ENCODE measurements at regions not wholly inside any gene's neighbourhood (a gene's known extent, or its start where the extent isn't known, plus 50 kb on each side); places are given as distances from the start of the nearest gene placed in this dataset.

DNA sequence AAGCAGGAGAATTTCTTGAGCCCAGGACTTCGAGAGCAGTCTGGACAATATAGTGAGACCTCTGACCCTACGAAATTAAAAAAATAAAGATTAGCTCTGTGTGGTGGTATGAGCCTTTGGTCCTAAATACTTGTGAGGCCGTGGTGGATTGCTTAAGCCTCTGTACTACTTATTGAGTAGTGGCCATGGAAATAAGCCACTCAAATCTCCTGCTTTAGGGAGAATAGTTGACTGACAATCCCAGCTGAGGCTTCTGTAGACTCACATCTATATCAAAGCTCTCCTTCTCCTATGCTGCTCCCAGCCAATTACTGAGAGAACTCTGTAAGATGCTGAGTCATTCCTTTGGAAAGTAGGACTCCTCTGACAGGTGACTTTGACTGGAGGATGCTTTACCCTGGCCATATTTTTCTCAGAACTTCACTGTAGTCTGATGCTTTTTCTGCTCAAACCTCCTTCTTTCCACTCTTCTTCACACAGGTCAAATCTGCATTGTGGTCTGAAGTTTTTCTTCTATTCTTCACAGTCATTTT lies 420.2 kb downstream of the SLC6A15 start:
- 55 to 60% methylated on average over 3 of the region's 3 CpGs for WGBS, 2 donors (ENCODE audit: low coverage in 1 of 2)
- no peak for DNase-seq
- TF ChIP-seq POLR2AphosphoS5 (IDR thresholded peaks at IDR 0.05) (no peak), POLR2A (IDR thresholded peaks at IDR 0.05) (no peak)
- TF ChIP-seq, protein P1, sequence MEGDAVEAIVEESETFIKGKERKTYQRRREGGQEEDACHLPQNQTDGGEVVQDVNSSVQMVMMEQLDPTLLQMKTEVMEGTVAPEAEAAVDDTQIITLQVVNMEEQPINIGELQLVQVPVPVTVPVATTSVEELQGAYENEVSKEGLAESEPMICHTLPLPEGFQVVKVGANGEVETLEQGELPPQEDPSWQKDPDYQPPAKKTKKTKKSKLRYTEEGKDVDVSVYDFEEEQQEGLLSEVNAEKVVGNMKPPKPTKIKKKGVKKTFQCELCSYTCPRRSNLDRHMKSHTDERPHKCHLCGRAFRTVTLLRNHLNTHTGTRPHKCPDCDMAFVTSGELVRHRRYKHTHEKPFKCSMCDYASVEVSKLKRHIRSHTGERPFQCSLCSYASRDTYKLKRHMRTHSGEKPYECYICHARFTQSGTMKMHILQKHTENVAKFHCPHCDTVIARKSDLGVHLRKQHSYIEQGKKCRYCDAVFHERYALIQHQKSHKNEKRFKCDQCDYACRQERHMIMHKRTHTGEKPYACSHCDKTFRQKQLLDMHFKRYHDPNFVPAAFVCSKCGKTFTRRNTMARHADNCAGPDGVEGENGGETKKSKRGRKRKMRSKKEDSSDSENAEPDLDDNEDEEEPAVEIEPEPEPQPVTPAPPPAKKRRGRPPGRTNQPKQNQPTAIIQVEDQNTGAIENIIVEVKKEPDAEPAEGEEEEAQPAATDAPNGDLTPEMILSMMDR (IDR thresholded peaks at IDR 0.05): no peak
- H3K27me3 ChIP-seq: no peaks in the 10 kb centered on the region
- H3K27ac ChIP-seq: no peak overlapping the region
- H3K4me1 ChIP-seq: no peaks in the 10 kb centered on the region
- in situ Hi-C loops (cut with MboI; ENCODE audit: low pct_ligation_motif_present in 1 of 4, low pct_unique_long_range_greater_than_20kb in 1 of 4, low sequenced_read_pairs in 3 of 4) (no loop called here), intact Hi-C loops (cut with DNase I; ENCODE audit: low total_unique reads) (no loop called here)
- no peak overlapping the region for H3K4me3 ChIP-seq
- no peaks in the 10 kb centered on the region for H3K9me3 ChIP-seq
- H3K36me3 ChIP-seq: no peaks in the 10 kb centered on the region

DNA sequence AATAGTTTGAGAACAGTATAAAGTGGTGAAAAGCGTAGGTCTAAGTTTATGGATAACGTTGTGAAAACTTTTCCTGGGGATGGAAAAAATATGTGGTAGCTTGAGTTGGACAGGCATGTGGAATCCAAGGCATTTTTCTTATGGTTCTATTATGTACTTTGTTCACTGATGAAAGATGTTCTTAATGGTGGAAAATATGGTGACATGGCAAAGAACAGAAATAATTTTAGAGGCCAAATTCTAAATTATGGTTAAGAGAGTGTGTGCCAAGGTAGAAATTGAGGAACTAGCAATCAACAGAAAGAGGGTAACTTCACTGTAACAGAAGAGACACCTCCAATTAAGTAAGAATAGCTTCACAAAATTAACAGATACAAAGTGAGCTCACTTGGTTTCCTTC lies 427.8 kb downstream of the SLC6A15 start:
- no peak for DNase-seq
- in situ Hi-C loops (cut with MboI; ENCODE audit: low pct_ligation_motif_present in 1 of 4, low pct_unique_long_range_greater_than_20kb in 1 of 4, low sequenced_read_pairs in 3 of 4) (no loop called here), intact Hi-C loops (cut with DNase I; ENCODE audit: low total_unique reads) (no loop called here)
- H3K27me3 ChIP-seq: no peaks in the 10 kb centered on the region
- WGBS, 2 donors (ENCODE audit: low coverage in 1 of 2): 76 to 95% methylated on average over 2 of the region's 2 CpGs
- no peaks in the 10 kb centered on the region for H3K9me3 ChIP-seq
- H3K4me1 ChIP-seq: no peaks in the 10 kb centered on the region
- no peak overlapping the region for H3K4me3 ChIP-seq
- TF ChIP-seq EP300 (IDR thresholded peaks at IDR 0.05; ENCODE audit: low read depth) (no peak), POLR2AphosphoS5 (IDR thresholded peaks at IDR 0.05) (no peak), POLR2A (IDR thresholded peaks at IDR 0.05) (no peak)
- TF ChIP-seq, protein P1 (IDR thresholded peaks at IDR 0.05): no peak
- no peaks in the 10 kb centered on the region for H3K36me3 ChIP-seq
- no peak overlapping the region for H3K27ac ChIP-seq

DNA sequence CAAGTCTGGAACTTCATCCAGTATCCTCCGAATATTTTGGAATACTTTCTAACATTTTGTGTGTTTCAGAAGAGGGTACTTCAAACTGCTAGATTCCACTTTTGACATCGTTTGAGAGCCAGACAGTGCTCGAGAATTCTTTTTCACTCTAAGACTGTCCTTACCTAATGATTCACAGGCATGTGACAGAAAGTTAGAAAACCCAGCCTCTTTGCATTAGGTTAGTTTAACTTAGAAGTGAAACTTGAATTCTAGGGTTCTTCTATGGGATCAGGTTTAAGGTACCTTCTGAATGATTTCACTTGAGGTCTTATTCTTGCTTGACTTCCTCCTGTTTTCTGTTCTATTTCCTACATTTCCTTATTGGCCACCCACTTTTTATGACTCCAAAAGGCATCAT lies 431.8 kb downstream of the SLC6A15 start:
- in situ Hi-C loops (cut with MboI; ENCODE audit: low pct_ligation_motif_present in 1 of 4, low pct_unique_long_range_greater_than_20kb in 1 of 4, low sequenced_read_pairs in 3 of 4): no loop called here
- WGBS, 2 donors (ENCODE audit: low coverage in 1 of 2): 73% methylated on average over 3 of the region's 3 CpGs

DNA sequence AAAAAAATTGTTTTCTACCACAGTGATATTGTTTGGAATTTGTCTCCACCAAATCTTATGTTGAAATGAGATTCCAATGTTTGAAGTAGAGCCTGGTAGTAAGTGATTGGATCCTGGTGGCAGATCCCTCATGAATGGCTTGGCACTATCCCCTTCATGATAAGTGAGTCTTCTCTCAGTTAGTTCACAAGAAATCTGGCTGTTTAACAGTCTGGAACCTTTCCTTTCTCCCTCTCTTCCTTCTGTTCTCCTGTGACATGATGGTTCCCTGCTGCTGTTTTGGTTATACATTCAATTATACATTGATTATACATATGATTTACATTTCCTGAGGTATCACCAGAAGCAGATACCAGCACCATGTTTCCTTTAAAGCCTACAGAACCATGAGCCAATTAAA lies 442.2 kb downstream of the SLC6A15 start:
- Histone ChIP-seq H3K4me1 (no peaks in the 10 kb centered on the region), H3K27ac (no peak overlapping the region), H3K36me3 (no peaks in the 10 kb centered on the region), H3K4me3 (no peak overlapping the region), H3K9me3 (no peaks in the 10 kb centered on the region), H3K27me3 (no peaks in the 10 kb centered on the region)
- DNase-seq: no peak
- no peak for TF ChIP-seq POLR2A (IDR thresholded peaks at IDR 0.05)
- TF ChIP-seq, protein P1 (IDR thresholded peaks at IDR 0.05): no peak
- no peak for TF ChIP-seq POLR2AphosphoS5 (IDR thresholded peaks at IDR 0.05)
- no peak for TF ChIP-seq EP300 (IDR thresholded peaks at IDR 0.05; ENCODE audit: low read depth)
- intact Hi-C loops (cut with DNase I; ENCODE audit: low total_unique reads) (no loop called here), in situ Hi-C loops (cut with MboI; ENCODE audit: low pct_ligation_motif_present in 1 of 4, low pct_unique_long_range_greater_than_20kb in 1 of 4, low sequenced_read_pairs in 3 of 4) (no loop called here)

More for the DNA sequence above, 431.8 kb downstream of the SLC6A15 start:
- H3K9me3 ChIP-seq: no peaks in the 10 kb centered on the region
- TF ChIP-seq POLR2A (IDR thresholded peaks at IDR 0.05): no peak
- no peak overlapping the region for H3K4me3 ChIP-seq
- H3K4me1 ChIP-seq: no peaks in the 10 kb centered on the region
- intact Hi-C loops (cut with DNase I; ENCODE audit: low total_unique reads): no loop called here
- no peaks in the 10 kb centered on the region for H3K27me3 ChIP-seq
- no peak overlapping the region for H3K27ac ChIP-seq
- no peaks in the 10 kb centered on the region for H3K36me3 ChIP-seq
- no peak for DNase-seq

DNA sequence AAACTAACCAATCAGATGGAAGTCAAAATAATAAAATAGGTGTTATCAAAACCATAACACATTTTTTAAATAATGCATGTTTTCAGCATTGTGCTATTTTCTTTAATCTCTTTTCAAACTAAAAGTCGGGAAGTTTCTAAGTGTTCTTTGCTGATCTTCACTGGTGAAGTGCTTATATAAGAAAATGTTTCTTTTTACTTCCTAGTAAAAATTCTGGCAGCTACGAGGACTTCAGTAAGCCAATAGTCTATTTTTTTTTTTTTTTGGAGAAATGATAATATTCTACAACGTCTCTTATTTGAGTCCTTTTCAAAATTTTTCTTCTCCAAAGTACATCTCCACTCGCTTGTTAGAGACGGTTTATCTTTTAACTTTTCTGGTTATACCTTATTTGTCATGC lies 448.0 kb downstream of the SLC6A15 start:
- Histone ChIP-seq H3K27ac (no peak overlapping the region), H3K27me3 (no peaks in the 10 kb centered on the region), H3K9me3 (no peaks in the 10 kb centered on the region), H3K4me1 (no peaks in the 10 kb centered on the region), H3K4me3 (no peak overlapping the region), H3K36me3 (no peaks in the 10 kb centered on the region)
- in situ Hi-C loops (cut with MboI; ENCODE audit: low pct_ligation_motif_present in 1 of 4, low pct_unique_long_range_greater_than_20kb in 1 of 4, low sequenced_read_pairs in 3 of 4): no loop called here
- no peak for DNase-seq
- intact Hi-C loops (cut with DNase I; ENCODE audit: low total_unique reads): no loop called here
- 52 to 58% methylated on average over 5 of the region's 5 CpGs for WGBS, 2 donors (ENCODE audit: low coverage in 1 of 2)
- TF ChIP-seq POLR2AphosphoS5 (IDR thresholded peaks at IDR 0.05) (no peak), POLR2A (IDR thresholded peaks at IDR 0.05) (no peak), EP300 (IDR thresholded peaks at IDR 0.05; ENCODE audit: low read depth) (no peak)
- TF ChIP-seq, protein P1 (IDR thresholded peaks at IDR 0.05): no peak
